ENCODE measurements at regions not wholly inside any gene's neighbourhood (a gene's known extent, or its start where the extent isn't known, plus 50 kb on each side); places are given as distances from the start of the nearest gene placed in this dataset.
A peak's percentile ranks its signal among the peaks of the same experiment; 100 is the strongest.
"Not testable (repeated sequence)": the region's sequence is repeated elsewhere in the genome, so short reads cannot be mapped to it uniquely, and the experiment has no call there.

DNA sequence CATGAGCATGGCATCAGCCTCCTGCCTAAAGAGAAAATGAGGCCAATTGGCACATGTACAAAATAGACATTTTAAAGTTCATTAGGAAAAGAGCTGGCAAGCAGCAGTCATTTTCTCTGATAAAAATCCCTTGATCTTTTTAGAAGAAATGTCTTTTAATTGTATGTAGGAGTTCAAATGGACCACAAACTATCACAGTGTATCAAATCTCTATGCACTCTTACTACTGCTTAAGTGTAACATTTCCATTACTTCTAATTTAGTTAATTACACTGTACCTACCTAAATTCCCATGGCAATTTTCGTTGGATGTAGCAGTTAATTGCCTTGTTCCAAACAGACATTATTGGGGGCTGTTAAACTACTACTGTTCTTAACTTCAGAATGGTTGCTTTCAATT is 233.7 kb upstream of the TECRL start:
- ATAC-seq (ENCODE audit: insufficient read depth, low FRiP score) = no peak
- H3K4me3 ChIP-seq = no peak overlapping the region
- H3K9me3 ChIP-seq (ENCODE audit: control insufficient read depth in 4 of 4, insufficient read depth in 3 of 4, low read length in 3 of 4) = no peaks in the 10 kb centered on the region
- TF ChIP-seq, protein P1, sequence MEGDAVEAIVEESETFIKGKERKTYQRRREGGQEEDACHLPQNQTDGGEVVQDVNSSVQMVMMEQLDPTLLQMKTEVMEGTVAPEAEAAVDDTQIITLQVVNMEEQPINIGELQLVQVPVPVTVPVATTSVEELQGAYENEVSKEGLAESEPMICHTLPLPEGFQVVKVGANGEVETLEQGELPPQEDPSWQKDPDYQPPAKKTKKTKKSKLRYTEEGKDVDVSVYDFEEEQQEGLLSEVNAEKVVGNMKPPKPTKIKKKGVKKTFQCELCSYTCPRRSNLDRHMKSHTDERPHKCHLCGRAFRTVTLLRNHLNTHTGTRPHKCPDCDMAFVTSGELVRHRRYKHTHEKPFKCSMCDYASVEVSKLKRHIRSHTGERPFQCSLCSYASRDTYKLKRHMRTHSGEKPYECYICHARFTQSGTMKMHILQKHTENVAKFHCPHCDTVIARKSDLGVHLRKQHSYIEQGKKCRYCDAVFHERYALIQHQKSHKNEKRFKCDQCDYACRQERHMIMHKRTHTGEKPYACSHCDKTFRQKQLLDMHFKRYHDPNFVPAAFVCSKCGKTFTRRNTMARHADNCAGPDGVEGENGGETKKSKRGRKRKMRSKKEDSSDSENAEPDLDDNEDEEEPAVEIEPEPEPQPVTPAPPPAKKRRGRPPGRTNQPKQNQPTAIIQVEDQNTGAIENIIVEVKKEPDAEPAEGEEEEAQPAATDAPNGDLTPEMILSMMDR (IDR thresholded peaks at IDR 0.05; ENCODE audit: control extremely low read depth, extremely low read depth) = no peak
- DNase-seq = peak in 2 of 3 donors; percentile 1 to 2
- H3K27me3 ChIP-seq (ENCODE audit: control insufficient read depth in 3 of 3, insufficient read depth in 3 of 3, low read length in 2 of 3) = no peaks in the 10 kb centered on the region
- no peaks in the 10 kb centered on the region for H3K4me1 ChIP-seq (ENCODE audit: control insufficient read depth in 5 of 5, insufficient read depth in 5 of 5, low read length in 5 of 5)
- H3K9ac ChIP-seq (ENCODE audit: insufficient read depth in 1 of 2, low read length in 2 of 2) = no peak overlapping the region
- WGBS, 2 donors = 32 to 41% methylated on average over 1 of the region's 1 CpG
- no peak overlapping the region for H3K27ac ChIP-seq (ENCODE audit: low read depth in 1 of 2, low read length in 1 of 2)
- no peaks in the 10 kb centered on the region for H3K36me3 ChIP-seq (ENCODE audit: control insufficient read depth in 4 of 4, insufficient read depth in 4 of 4, low read length in 4 of 4)

DNA sequence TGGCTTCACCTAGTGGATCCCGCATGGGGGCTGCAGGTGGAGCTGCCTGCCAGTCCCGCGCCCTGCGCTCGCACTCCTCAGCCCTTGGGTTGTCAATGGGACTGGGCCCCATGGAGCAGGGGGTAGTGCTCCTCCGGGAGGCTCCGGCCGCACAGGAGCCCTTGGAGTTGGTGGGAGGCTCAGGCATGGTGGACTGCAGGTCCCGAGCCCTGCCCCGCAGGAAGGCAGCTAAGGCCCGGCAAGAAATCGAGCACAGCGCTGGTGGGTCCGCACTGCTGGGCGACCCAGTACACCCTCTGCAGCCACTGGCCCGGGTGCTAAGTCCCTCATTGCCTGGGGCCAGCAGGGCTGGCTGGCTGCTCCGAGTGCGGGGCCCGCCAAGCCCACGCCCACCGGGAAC is 231.2 kb upstream of the TECRL start:
- not testable (repeated sequence) for H3K4me3 ChIP-seq; H3K9ac ChIP-seq (ENCODE audit: insufficient read depth in 1 of 2, low read length in 2 of 2); H3K36me3 ChIP-seq (ENCODE audit: control insufficient read depth in 4 of 4, insufficient read depth in 4 of 4, low read length in 4 of 4); H3K27me3 ChIP-seq (ENCODE audit: control insufficient read depth in 3 of 3, insufficient read depth in 3 of 3, low read length in 2 of 3); H3K4me1 ChIP-seq (ENCODE audit: control insufficient read depth in 5 of 5, insufficient read depth in 5 of 5, low read length in 5 of 5); H3K27ac ChIP-seq (ENCODE audit: low read depth in 1 of 2, low read length in 1 of 2); H3K9me3 ChIP-seq (ENCODE audit: control insufficient read depth in 4 of 4, insufficient read depth in 3 of 4, low read length in 3 of 4); ATAC-seq (ENCODE audit: insufficient read depth, low FRiP score); DNase-seq
- 93 to 98% methylated on average over 21 of the region's 21 CpGs for WGBS, 2 donors

DNA sequence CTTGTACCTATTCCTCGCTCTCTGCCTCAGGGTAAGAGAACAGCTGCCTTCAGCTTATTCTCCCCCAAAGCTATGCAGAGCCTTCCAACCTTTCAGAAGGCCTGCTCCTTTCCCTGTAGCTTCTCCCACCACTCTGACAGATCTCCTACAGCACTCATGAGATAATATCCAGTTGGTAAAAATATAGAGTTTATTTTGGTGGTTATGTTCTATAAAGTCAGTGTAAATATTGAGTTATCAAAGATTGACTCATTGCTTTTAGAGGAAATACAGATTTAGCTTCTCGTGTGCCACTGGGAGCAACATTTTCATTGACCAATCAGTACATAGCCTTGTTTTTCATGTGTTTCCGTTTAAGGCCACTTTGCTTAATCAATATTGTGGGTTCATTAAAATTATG is 216.2 kb upstream of the TECRL start:
- 84% methylated on average over 3 of the region's 3 CpGs for WGBS, 2 donors
- ATAC-seq (ENCODE audit: insufficient read depth, low FRiP score) = no peak
- H3K36me3 ChIP-seq (ENCODE audit: control insufficient read depth in 4 of 4, insufficient read depth in 4 of 4, low read length in 4 of 4) = no peaks in the 10 kb centered on the region
- no peaks in the 10 kb centered on the region for H3K27me3 ChIP-seq (ENCODE audit: control insufficient read depth in 3 of 3, insufficient read depth in 3 of 3, low read length in 2 of 3)
- H3K27ac ChIP-seq (ENCODE audit: low read depth in 1 of 2, low read length in 1 of 2) = no peak overlapping the region
- no peak overlapping the region for H3K4me3 ChIP-seq
- TF ChIP-seq, protein P1 (IDR thresholded peaks at IDR 0.05; ENCODE audit: control extremely low read depth, extremely low read depth) = no peak
- H3K9me3 ChIP-seq (ENCODE audit: control insufficient read depth in 4 of 4, insufficient read depth in 3 of 4, low read length in 3 of 4) = no peaks in the 10 kb centered on the region
- H3K4me1 ChIP-seq (ENCODE audit: control insufficient read depth in 5 of 5, insufficient read depth in 5 of 5, low read length in 5 of 5) = no peaks in the 10 kb centered on the region
- H3K9ac ChIP-seq (ENCODE audit: insufficient read depth in 1 of 2, low read length in 2 of 2) = no peak overlapping the region
- no peak for DNase-seq

DNA sequence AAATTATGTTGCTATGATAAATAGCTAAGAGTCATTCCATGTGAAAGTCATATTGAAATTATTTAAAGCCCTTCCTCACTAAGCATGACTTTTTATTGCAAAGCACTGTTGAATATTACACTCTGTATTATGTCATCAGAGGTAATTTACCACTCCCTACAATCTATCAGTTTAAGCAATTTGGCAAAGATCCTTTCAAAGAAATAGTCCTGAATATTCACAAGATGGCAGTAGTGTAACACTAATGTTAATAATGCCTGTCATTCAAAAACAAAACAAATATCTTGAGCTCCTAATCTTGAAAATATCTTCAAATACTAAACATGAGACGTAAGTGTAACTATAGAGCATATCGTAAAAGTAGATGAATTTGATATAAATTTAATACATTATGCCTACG is 208.6 kb upstream of the TECRL start:
- no peak for ATAC-seq (ENCODE audit: insufficient read depth, low FRiP score)

More for the DNA sequence above, 208.6 kb upstream of the TECRL start:
- TF ChIP-seq, protein P1 (IDR thresholded peaks at IDR 0.05; ENCODE audit: control extremely low read depth, extremely low read depth) = no peak
- Histone ChIP-seq H3K4me3 (no peak overlapping the region), H3K27me3 (ENCODE audit: control insufficient read depth in 3 of 3, insufficient read depth in 3 of 3, low read length in 2 of 3) (no peaks in the 10 kb centered on the region), H3K36me3 (ENCODE audit: control insufficient read depth in 4 of 4, insufficient read depth in 4 of 4, low read length in 4 of 4) (no peaks in the 10 kb centered on the region), H3K9me3 (ENCODE audit: control insufficient read depth in 4 of 4, insufficient read depth in 3 of 4, low read length in 3 of 4) (no peaks in the 10 kb centered on the region), H3K27ac (ENCODE audit: low read depth in 1 of 2, low read length in 1 of 2) (no peak overlapping the region), H3K4me1 (ENCODE audit: control insufficient read depth in 5 of 5, insufficient read depth in 5 of 5, low read length in 5 of 5) (no peaks in the 10 kb centered on the region), H3K9ac (ENCODE audit: insufficient read depth in 1 of 2, low read length in 2 of 2) (no peak overlapping the region)
- peak in 2 of 3 donors; percentile 0 to 4 for DNase-seq
- WGBS, 2 donors = 58 to 67% methylated on average over 3 of the region's 3 CpGs
